ENCODE measurements at regions not wholly inside any gene's neighbourhood (a gene's known extent, or its start where the extent isn't known, plus 50 kb on each side); places are given as distances from the start of the nearest gene placed in this dataset.

GRCh38 chr3:147616998-147617619 is 207.9 kb downstream of the ZIC1 start:
- Histone ChIP-seq H3K4me3 (no peak overlapping the region), H3K27me3 (no peaks in the 10 kb centered on the region), H3K36me3 (no peaks in the 10 kb centered on the region), H3K4me1 (no peaks in the 10 kb centered on the region), H3K9me3 (no peaks in the 10 kb centered on the region), H3K27ac (no peak overlapping the region)
- TF ChIP-seq CTCF (IDR thresholded peaks at IDR 0.05), result peak in 1 of 6 experiments; percentile 15
- TF ChIP-seq EP300 (IDR thresholded peaks at IDR 0.05), result no peak
- no peak for DNase-seq
- no peak for ATAC-seq (ENCODE audit: low FRiP score in 2 of 2)
- 5 to 8% methylated on average over 2 of the region's 2 CpGs for WGBS, 2 donors

DNA sequence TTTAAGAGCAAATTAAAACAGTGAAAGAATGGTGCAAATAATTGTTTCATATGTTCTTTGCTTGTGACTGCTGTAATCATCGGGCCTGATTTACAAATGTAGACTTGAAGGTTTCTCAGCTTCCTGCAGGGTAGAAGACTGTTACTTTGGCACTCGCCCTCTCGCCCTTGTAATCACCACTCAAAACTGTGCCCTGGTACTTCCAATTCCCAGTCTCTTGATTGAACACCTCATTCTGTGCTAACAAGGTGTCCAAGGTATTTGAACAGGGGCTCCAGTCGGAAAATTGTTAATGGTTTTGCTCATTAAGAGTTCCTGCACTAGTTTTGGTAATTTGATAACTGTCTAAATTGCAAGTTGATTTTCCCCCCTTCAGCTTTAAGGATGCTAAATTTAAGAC is 209.5 kb downstream of the ZIC1 start:
- H3K9me3 ChIP-seq, result no peaks in the 10 kb centered on the region
- no peaks in the 10 kb centered on the region for H3K27me3 ChIP-seq
- no peak overlapping the region for H3K27ac ChIP-seq
- ATAC-seq (ENCODE audit: low FRiP score in 2 of 2), result no peak
- WGBS, 2 donors, result 57 to 62% methylated on average over 4 of the region's 4 CpGs
- no peaks in the 10 kb centered on the region for H3K36me3 ChIP-seq
- no peak for TF ChIP-seq POLR2AphosphoS5 (IDR thresholded peaks at IDR 0.05)
- TF ChIP-seq CTCF (IDR thresholded peaks at IDR 0.05), result no peak
- no peak for TF ChIP-seq EP300 (IDR thresholded peaks at IDR 0.05)
- no peak for TF ChIP-seq POLR2A (IDR thresholded peaks at IDR 0.05)
- DNase-seq, result no peak
- H3K4me3 ChIP-seq, result no peak overlapping the region
- H3K4me1 ChIP-seq, result no peaks in the 10 kb centered on the region

DNA sequence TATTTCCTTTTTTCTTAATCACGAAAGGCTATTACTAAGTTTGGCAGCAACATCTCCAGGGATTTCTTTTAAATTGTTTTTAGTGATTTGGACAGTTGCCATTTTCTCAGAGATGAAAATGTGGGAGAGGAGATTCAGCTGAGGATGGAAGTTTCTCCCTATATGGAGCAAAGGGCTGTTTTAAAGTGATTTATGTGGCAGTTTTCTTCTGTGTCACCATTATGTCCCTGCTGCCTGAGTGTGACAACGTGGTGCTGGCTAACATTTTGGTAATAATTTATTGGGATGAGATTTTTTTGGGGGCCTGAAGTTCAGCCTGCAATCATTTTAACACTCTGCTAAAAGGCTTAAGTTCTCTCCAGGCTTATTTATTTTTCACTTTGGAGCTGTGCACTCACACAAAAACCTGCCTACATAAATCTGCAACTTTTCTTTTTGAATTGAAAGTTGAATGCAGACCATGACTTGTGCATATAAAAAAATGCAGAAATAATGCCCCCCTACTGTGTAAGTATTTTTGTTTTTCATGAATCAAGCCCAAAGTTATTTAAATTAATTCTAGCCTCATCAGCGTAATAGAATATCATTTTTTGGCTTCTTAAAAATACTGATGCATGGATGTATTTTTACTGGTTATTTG is 210.9 kb downstream of the ZIC1 start:
- Histone ChIP-seq H3K9me3 (no peaks in the 10 kb centered on the region), H3K27ac (no peak overlapping the region), H3K27me3 (no peaks in the 10 kb centered on the region), H3K4me1 (no peaks in the 10 kb centered on the region), H3K4me3 (no peak overlapping the region), H3K36me3 (no peaks in the 10 kb centered on the region)
- no peak for ATAC-seq (ENCODE audit: low FRiP score in 2 of 2)
- 44 to 55% methylated on average over 3 of the region's 3 CpGs for WGBS, 2 donors
- TF ChIP-seq CTCF (IDR thresholded peaks at IDR 0.05), result no peak
- DNase-seq, result no peak

- H3K36me3 ChIP-seq, result no peaks in the 10 kb centered on the region
- TF ChIP-seq CTCF (IDR thresholded peaks at IDR 0.05), result no peak
- no peaks in the 10 kb centered on the region for H3K9me3 ChIP-seq
- H3K4me3 ChIP-seq, result no peak overlapping the region
- DNase-seq, result no peak
- no peak overlapping the region for H3K27ac ChIP-seq
- no peaks in the 10 kb centered on the region for H3K4me1 ChIP-seq
- H3K27me3 ChIP-seq, result no peaks in the 10 kb centered on the region
- ATAC-seq (ENCODE audit: low FRiP score in 2 of 2), result no peak
Observed at GRCh38 chr3:147620906-147621305, 211.7 kb downstream of the ZIC1 start.

DNA sequence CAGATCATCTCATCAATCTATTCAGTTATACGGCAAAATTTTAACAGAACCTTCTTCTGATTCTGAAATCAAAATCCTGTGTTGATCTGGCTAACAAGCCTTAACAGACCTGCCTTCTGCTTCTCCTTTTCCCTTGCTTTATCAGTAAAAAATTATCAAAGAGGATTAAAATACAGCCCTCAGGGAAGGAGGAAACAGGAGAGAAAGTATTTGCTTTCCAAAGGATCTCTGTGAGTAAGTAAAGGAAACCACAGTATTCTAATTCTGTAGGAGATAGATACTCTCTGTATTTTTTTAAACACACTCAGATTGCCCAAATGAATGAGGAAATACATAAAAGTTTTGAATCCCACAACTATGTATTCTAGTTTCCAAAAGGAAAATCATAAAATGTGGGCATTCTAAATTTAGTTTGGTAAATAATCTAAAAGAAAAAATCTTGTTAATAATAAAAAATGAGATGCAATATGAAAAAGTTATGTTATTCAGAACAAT is 221.8 kb downstream of the ZIC1 start:
- DNase-seq, result no peak
- 86 to 93% methylated on average over 1 of the region's 1 CpG for WGBS, 2 donors
- Histone ChIP-seq H3K36me3 (no peaks in the 10 kb centered on the region), H3K9me3 (no peaks in the 10 kb centered on the region), H3K27me3 (no peaks in the 10 kb centered on the region), H3K4me3 (no peak overlapping the region), H3K27ac (no peak overlapping the region), H3K4me1 (no peaks in the 10 kb centered on the region)
- no peak for TF ChIP-seq CTCF (IDR thresholded peaks at IDR 0.05)
- TF ChIP-seq EP300 (IDR thresholded peaks at IDR 0.05), result no peak
- no peak for TF ChIP-seq POLR2A (IDR thresholded peaks at IDR 0.05)
- TF ChIP-seq POLR2AphosphoS5 (IDR thresholded peaks at IDR 0.05), result no peak
- no peak for ATAC-seq (ENCODE audit: low FRiP score in 2 of 2)
